IMR-90 (cell line): ENCODE measurements at regions not wholly inside any gene's neighbourhood (a gene's known extent, or its start where the extent isn't known, plus 50 kb on each side); places are given as distances from the start of the nearest gene placed in this dataset.

Source experiments
- ATAC-seq: fragments of 200-7000 bp; cut with Tn5 transposase; 2 replicates; pipeline ENCODE4 v1.9.1; 2020; ENCODE audit warnings: low read depth, mild to moderate bottlenecking, moderate library complexity
- BruUV-seq: library from RNA; stranded (reverse); fragments of 400-500 nt; replicated peaks from 2 replicates; lab custom pipeline; 2021; lab: Mats Ljungman, UMichigan
- CTCF ChIA-PET: fragments of 300-600 bp; formaldehyde crosslinking; extraction: SDS; loops from one replicate; lab custom pipeline; 2021; ENCODE audit warnings: antibody characterized with exemption; lab: Yijun Ruan, JAX
- POLR2A ChIA-PET: fragments of 300-600 bp; sonication (Branson Sonifier 250); formaldehyde crosslinking; loops from one replicate; lab custom pipeline; 2022; ENCODE audit warnings: antibody characterized with exemption; ENCODE audit not compliant: unreplicated experiment; lab: Charles Lee
- DNase-seq: peaks from one replicate; pipeline ENCODE4 v3.0.0; 2013
- H2AFZ ChIP-seq: replicated peaks from 2 replicates; pipeline ENCODE3; 2013; ENCODE audit warnings: low read length, mild to moderate bottlenecking; ENCODE audit not compliant: poor library complexity
- H2AK5ac ChIP-seq: 2 replicates; pipeline ENCODE4 v1.6.1; 2013; ENCODE audit warnings: low read depth, low read length, inconsistent platforms
- H2AK9ac ChIP-seq: replicated peaks from 2 replicates; pipeline ENCODE3; 2013; ENCODE audit warnings: mild to moderate bottlenecking, low read depth, low read length, moderate library complexity; ENCODE audit not compliant: poor library complexity
- H2BK120ac ChIP-seq: 2 replicates; pipeline ENCODE4 v1.6.1; 2013; ENCODE audit warnings: low read depth, low read length, inconsistent platforms
- H2BK15ac ChIP-seq: 3 replicates; pipeline ENCODE4 v1.6.1; 2013; ENCODE audit warnings: low read depth, low read length, inconsistent platforms
- H2BK20ac ChIP-seq: 2 replicates; pipeline ENCODE4 v1.6.1; 2013; ENCODE audit warnings: low read depth, mild to moderate bottlenecking, inconsistent platforms, low read length, moderate library complexity
- H2BK5ac ChIP-seq: 2 replicates; pipeline ENCODE4 v1.6.1; 2013; ENCODE audit warnings: mild to moderate bottlenecking, low read depth, low read length, inconsistent platforms; ENCODE audit not compliant: poor library complexity, severe bottlenecking
- H3K14ac ChIP-seq: replicated peaks from 2 replicates; pipeline ENCODE4 v1.6.1; 2013; ENCODE audit warnings: low read depth, low read length, inconsistent platforms
- H3K18ac ChIP-seq: 2 replicates; pipeline ENCODE4 v1.6.1; 2013; ENCODE audit warnings: low read depth, low read length, control low read depth
- H3K23ac ChIP-seq: 2 replicates; pipeline ENCODE4 v1.6.1; 2013; ENCODE audit warnings: low read depth, low read length, inconsistent platforms
- H3K27ac ChIP-seq: 2 replicates; pipeline ENCODE4 v1.5.1; 2013; ENCODE audit warnings: mild to moderate bottlenecking, control low read depth, low read length; ENCODE audit not compliant: insufficient read depth
- H3K27me3 ChIP-seq: 2 replicates; pipeline ENCODE4 v1.6.1; 2013; ENCODE audit warnings: low read length; ENCODE audit not compliant: control insufficient read depth, insufficient read depth
- H3K36me3 ChIP-seq: 2 replicates; pipeline ENCODE4 v1.6.1; 2013; ENCODE audit warnings: low read length, mixed read lengths; ENCODE audit not compliant: control insufficient read depth, insufficient read depth
- H3K4ac ChIP-seq: 2 replicates; pipeline ENCODE4 v1.6.1; 2013; ENCODE audit warnings: low read depth, low read length, inconsistent platforms
- H3K4me1 ChIP-seq: 2 replicates; pipeline ENCODE4 v1.6.1; 2013; ENCODE audit warnings: low read length, mixed read lengths; ENCODE audit not compliant: control insufficient read depth, insufficient read depth
- H3K4me2 ChIP-seq: 2 replicates; pipeline ENCODE4 v1.6.1; 2013; ENCODE audit warnings: low read depth, mild to moderate bottlenecking, control low read depth, low read length, moderate library complexity
- H3K4me3 ChIP-seq: 2 replicates; pipeline ENCODE4 v1.5.1; 2013; ENCODE audit warnings: low read depth, mild to moderate bottlenecking, control low read depth, low read length, moderate library complexity; ENCODE audit not compliant: insufficient read depth
- H3K56ac ChIP-seq: 2 replicates; pipeline ENCODE4 v1.6.1; 2013; ENCODE audit warnings: low read length, inconsistent platforms; ENCODE audit not compliant: insufficient read depth; ENCODE audit errors: extremely low read depth
- H3K79me1 ChIP-seq, 2 experiments: 2 replicates each; pipeline ENCODE4 v1.6.1; 2013; ENCODE audit warnings: low read length in 2 of 2, inconsistent platforms in 1 of 2, low read depth in 1 of 2
- H3K9ac ChIP-seq: 2 replicates; pipeline ENCODE4 v1.6.1; 2013; ENCODE audit warnings: low read depth, low read length, control low read depth
- H3K9me1 ChIP-seq: 2 replicates; pipeline ENCODE4 v1.6.1; 2013; ENCODE audit warnings: low read length, inconsistent platforms; ENCODE audit not compliant: insufficient read depth
- H3K9me3 ChIP-seq: 2 replicates; pipeline ENCODE4 v1.6.1; 2013; ENCODE audit warnings: low read length; ENCODE audit not compliant: control insufficient read depth, insufficient read depth
- H4K20me1 ChIP-seq: 2 replicates; pipeline ENCODE4 v1.6.1; 2013; ENCODE audit warnings: low read length, inconsistent platforms; ENCODE audit not compliant: insufficient read depth
- H4K5ac ChIP-seq: 2 replicates; pipeline ENCODE4 v1.6.1; 2013; ENCODE audit warnings: mild to moderate bottlenecking, low read depth, low read length, control low read depth
- H4K8ac ChIP-seq, 2 experiments: 2 replicates each; pipeline ENCODE4 v1.6.1; 2013; ENCODE audit warnings: low read depth in 2 of 2, low read length in 2 of 2, control low read depth in 1 of 2, inconsistent platforms in 1 of 2
- H4K91ac ChIP-seq: 2 replicates; pipeline ENCODE4 v1.6.1; 2013; ENCODE audit warnings: low read depth, low read length, inconsistent platforms; ENCODE audit not compliant: insufficient read depth
- CEBPB ChIP-seq: IDR thresholded peaks from 2 replicates; pipeline ENCODE4 v1.6.1; 2012; ENCODE audit warnings: low read depth, low read length, improper control_type of control experiment
- FOS ChIP-seq: fragments of 150-350 bp; IDR thresholded peaks from 2 replicates; pipeline ENCODE4 v1.6.1; 2016; ENCODE audit warnings: low read depth, low read length
- MAFK ChIP-seq: IDR thresholded peaks from 2 replicates; pipeline ENCODE4 v1.6.1; 2012; ENCODE audit warnings: low read depth, low read length, improper control_type of control experiment
- MAZ ChIP-seq: IDR thresholded peaks from 2 replicates; pipeline ENCODE4 v1.6.1; 2012; ENCODE audit warnings: low read depth, mild to moderate bottlenecking, low read length, improper control_type of control experiment, moderate library complexity, borderline replicate concordance
- MXI1 ChIP-seq: IDR thresholded peaks from 2 replicates; pipeline ENCODE4 v1.6.1; 2012; ENCODE audit warnings: low read depth, mild to moderate bottlenecking, low read length, moderate library complexity, borderline replicate concordance
- NFE2L2 ChIP-seq: fragments of 150-350 bp; IDR thresholded peaks from 2 replicates; pipeline ENCODE4 v1.6.1; 2016; ENCODE audit warnings: low read depth, mild to moderate bottlenecking, low read length
- POLR2A ChIP-seq: IDR thresholded peaks from 2 replicates; pipeline ENCODE4 v1.6.1; 2012; ENCODE audit warnings: mild to moderate bottlenecking, low read depth, low read length
- RAD21 ChIP-seq: IDR thresholded peaks from 2 replicates; pipeline ENCODE4 v1.6.1; 2012; ENCODE audit warnings: low read length, improper control_type of control experiment
- RCOR1 ChIP-seq: IDR thresholded peaks from 2 replicates; pipeline ENCODE4 v1.6.1; 2012; ENCODE audit warnings: mild to moderate bottlenecking, low read length, improper control_type of control experiment; ENCODE audit not compliant: insufficient replicate concordance
- RFX5 ChIP-seq: IDR thresholded peaks from 2 replicates; pipeline ENCODE4 v1.8.0; 2012; ENCODE audit warnings: low read depth, mild to moderate bottlenecking, low read length, moderate library complexity
- SMC3 ChIP-seq: fragments of 150-350 bp; IDR thresholded peaks from 2 replicates; pipeline ENCODE4 v1.6.1; 2016; ENCODE audit warnings: low read depth, mild to moderate bottlenecking, antibody characterized with exemption, low read length, moderate library complexity
- WGBS, 2 experiments: methylation state at CpG; one replicate each; pipeline versions ENCODE4 v1.1.5 to v1.1.7; 2013; ENCODE audit warnings: missing lambda C conversion rate in 2 of 2; ENCODE audit not compliant: insufficient read length in 1 of 2; ENCODE audit errors: extremely low coverage in 2 of 2; 5-methylcytosine and 5-hydroxymethylcytosine counted together
- dilution Hi-C: fragments of 300-500 bp; cut with HindIII; formaldehyde crosslinking; loops from one replicate; pipeline ENCODE4 v1.14.3; 2018; ENCODE audit warnings: low sequenced_read_pairs; ENCODE audit not compliant: unreplicated experiment
- in situ Hi-C: fragments of 300-500 bp; cut with MboI; formaldehyde crosslinking; loops from 3 replicates; pipeline ENCODE4 v1.14.3; 2019; ENCODE audit warnings: low sequenced_read_pairs, inconsistent platforms, mixed read lengths
- intact Hi-C: fragments of 100-400 bp; cut with micrococcal nuclease; formaldehyde crosslinking; loops from 2 replicates; pipeline ENCODE4 v1.10.0; 2022
- TF ChIP-seq, protein P1 (sequence below): fragments of 150-350 bp; IDR thresholded peaks from 2 replicates; pipeline ENCODE4 v1.6.1; 2016; ENCODE audit warnings: low read depth, mild to moderate bottlenecking, low read length, moderate library complexity, borderline replicate concordance
- TF ChIP-seq, protein P2 (sequence below): fragments of 150-350 bp; IDR thresholded peaks from 2 replicates; pipeline ENCODE4 v1.6.1; 2017; ENCODE audit warnings: mild to moderate bottlenecking, antibody characterized with exemption, low read length, low read depth
- TF ChIP-seq, protein P3 (sequence below): conservative IDR thresholded peaks from 2 replicates; pipeline ENCODE4 v1.5.1; 2012; ENCODE audit warnings: mild to moderate bottlenecking, low read depth, low read length, improper control_type of control experiment

- no TSS peak for BruUV-seq
- no peak overlapping the region for H2AFZ ChIP-seq
- CTCF ChIA-PET: interaction anchor here (2.1 to 2.4 kb wide), 2 partner anchors 412 to 417 kb away, joined by 10 to 12 read pairs; partner anchors contain the start of gene GJA1
- no peak for TF ChIP-seq RCOR1
- TF ChIP-seq NFE2L2: no peak
- no peak for TF ChIP-seq RFX5
- no peak for TF ChIP-seq FOS
- TF ChIP-seq, protein P1, sequence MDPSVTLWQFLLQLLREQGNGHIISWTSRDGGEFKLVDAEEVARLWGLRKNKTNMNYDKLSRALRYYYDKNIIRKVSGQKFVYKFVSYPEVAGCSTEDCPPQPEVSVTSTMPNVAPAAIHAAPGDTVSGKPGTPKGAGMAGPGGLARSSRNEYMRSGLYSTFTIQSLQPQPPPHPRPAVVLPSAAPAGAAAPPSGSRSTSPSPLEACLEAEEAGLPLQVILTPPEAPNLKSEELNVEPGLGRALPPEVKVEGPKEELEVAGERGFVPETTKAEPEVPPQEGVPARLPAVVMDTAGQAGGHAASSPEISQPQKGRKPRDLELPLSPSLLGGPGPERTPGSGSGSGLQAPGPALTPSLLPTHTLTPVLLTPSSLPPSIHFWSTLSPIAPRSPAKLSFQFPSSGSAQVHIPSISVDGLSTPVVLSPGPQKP: no peak
- TF ChIP-seq CEBPB: no peak
- no peak for TF ChIP-seq MAFK
- TF ChIP-seq, protein P2, sequence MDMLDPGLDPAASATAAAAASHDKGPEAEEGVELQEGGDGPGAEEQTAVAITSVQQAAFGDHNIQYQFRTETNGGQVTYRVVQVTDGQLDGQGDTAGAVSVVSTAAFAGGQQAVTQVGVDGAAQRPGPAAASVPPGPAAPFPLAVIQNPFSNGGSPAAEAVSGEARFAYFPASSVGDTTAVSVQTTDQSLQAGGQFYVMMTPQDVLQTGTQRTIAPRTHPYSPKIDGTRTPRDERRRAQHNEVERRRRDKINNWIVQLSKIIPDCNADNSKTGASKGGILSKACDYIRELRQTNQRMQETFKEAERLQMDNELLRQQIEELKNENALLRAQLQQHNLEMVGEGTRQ: no peak
- no peak for TF ChIP-seq SMC3
- no peak for TF ChIP-seq RAD21
- no peak for TF ChIP-seq POLR2A
- TF ChIP-seq, protein P3, sequence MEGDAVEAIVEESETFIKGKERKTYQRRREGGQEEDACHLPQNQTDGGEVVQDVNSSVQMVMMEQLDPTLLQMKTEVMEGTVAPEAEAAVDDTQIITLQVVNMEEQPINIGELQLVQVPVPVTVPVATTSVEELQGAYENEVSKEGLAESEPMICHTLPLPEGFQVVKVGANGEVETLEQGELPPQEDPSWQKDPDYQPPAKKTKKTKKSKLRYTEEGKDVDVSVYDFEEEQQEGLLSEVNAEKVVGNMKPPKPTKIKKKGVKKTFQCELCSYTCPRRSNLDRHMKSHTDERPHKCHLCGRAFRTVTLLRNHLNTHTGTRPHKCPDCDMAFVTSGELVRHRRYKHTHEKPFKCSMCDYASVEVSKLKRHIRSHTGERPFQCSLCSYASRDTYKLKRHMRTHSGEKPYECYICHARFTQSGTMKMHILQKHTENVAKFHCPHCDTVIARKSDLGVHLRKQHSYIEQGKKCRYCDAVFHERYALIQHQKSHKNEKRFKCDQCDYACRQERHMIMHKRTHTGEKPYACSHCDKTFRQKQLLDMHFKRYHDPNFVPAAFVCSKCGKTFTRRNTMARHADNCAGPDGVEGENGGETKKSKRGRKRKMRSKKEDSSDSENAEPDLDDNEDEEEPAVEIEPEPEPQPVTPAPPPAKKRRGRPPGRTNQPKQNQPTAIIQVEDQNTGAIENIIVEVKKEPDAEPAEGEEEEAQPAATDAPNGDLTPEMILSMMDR: no peak
- no peak for TF ChIP-seq MAZ
- no peak for TF ChIP-seq MXI1
Observed at GRCh38 chr6:121847806-121848522, 412.5 kb downstream of the GJA1 start.

More at GRCh38 chr6:121847806-121848522, 412.5 kb downstream of the GJA1 start:
- peak overlapping the region; percentile 93 for H2BK20ac ChIP-seq
- H3K18ac ChIP-seq: peak overlapping the region; percentile 64; the same call in 1 of the 2 replicates
- H3K56ac ChIP-seq: no peak overlapping the region
- ATAC-seq: no peak
- no peaks in the 10 kb centered on the region for H3K79me1 ChIP-seq
- no peak overlapping the region for H3K4me2 ChIP-seq
- no peak overlapping the region for H3K27ac ChIP-seq
- no peak overlapping the region; the same call in 1 of the 2 replicates for H3K23ac ChIP-seq
- dilution Hi-C loops (no loop called here), in situ Hi-C loops (loop anchor here (5.0 kb wide), 1 partner anchor 411 kb away; the partner anchor contains the start of gene GJA1), intact Hi-C loops (loop anchor here (2.0 to 10.0 kb wide), 4 partner anchors 156 to 783 kb away; no protein-coding TSS in a partner anchor)
- H3K36me3 ChIP-seq: no peaks in the 10 kb centered on the region
- WGBS, 2 experiments: 100% methylated on average over 2 of the region's 4 CpGs; no CpG with 5 or more reads in 1 of the 2 experiments
- H3K27me3 ChIP-seq: no peaks in the 10 kb centered on the region
- H2BK5ac ChIP-seq: no peak overlapping the region
- peak overlapping the region; percentile 43; the same call in 1 of the 3 replicates for H2BK15ac ChIP-seq
- no peaks in the 10 kb centered on the region for H3K9me3 ChIP-seq
- no peak overlapping the region for H2AK5ac ChIP-seq
- no peaks in the 10 kb centered on the region for H4K20me1 ChIP-seq
- H3K4me3 ChIP-seq: no peak overlapping the region
- H2AK9ac ChIP-seq: no peak overlapping the region
- POLR2A ChIA-PET: interaction anchor here (1.2 kb wide), 1 partner anchor 410 kb away, joined by 3 read pairs; no protein-coding TSS in a partner anchor
- H4K91ac ChIP-seq: peak overlapping the region; percentile 43
- no peak for DNase-seq
- peak overlapping the region; percentile 37; the same call in 1 of the 2 replicates for H4K5ac ChIP-seq
- H3K9me1 ChIP-seq: peaks cover 2% of the 10 kb centered on the region; the same call in 1 of the 2 replicates
- no peak overlapping the region for H3K14ac ChIP-seq
- H3K9ac ChIP-seq: no peak overlapping the region
- no peak overlapping the region for H4K8ac ChIP-seq
- peak overlapping the region; percentile 75; the same call in 1 of the 2 replicates for H2BK120ac ChIP-seq
- peak overlapping the region; percentile 24; the same call in 1 of the 2 replicates for H3K4ac ChIP-seq
- H3K4me1 ChIP-seq: peaks cover 6% of the 10 kb centered on the region
